ENCODE measurements at regions not wholly inside any gene's neighbourhood (a gene's known extent, or its start where the extent isn't known, plus 50 kb on each side); places are given as distances from the start of the nearest gene placed in this dataset.

GRCh38 chr9:107708791-107709190 is 219.2 kb upstream of the KLF4 start:
- peak; percentile 9 to 14 for DNase-seq
- TF ChIP-seq GATA1 (IDR thresholded peaks at IDR 0.05; ENCODE audit: low read depth, low read length) (no peak), POLR2A (IDR thresholded peaks at IDR 0.05; ENCODE audit: low read length) (no peak)

GRCh38 chr9:107707915-107708441 is 218.4 kb upstream of the KLF4 start:
- peak; percentile 33 to 43 for DNase-seq
- TF ChIP-seq POLR2A (IDR thresholded peaks at IDR 0.05; ENCODE audit: low read length) (no peak), GATA1 (IDR thresholded peaks at IDR 0.05; ENCODE audit: low read depth, low read length) (no peak)

DNA sequence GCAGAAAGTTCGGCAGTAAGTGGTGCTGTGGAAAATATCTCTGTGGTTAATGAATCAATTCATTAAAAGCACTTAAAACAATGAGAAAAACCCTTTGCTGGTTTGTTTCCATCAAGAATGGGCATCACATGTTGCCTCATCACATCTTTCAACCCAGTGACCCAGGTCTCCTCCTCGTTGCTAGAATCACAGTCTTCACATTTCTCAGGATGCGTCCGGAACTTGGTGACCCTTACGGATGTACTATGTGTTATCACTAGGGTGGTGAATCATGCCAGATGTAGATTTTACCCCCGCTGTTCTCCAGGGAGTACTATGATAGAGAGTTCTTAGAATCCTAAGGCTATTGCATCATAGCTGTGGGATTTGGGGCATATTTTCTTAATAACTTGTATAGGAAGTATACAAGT is 217.9 kb upstream of the KLF4 start:
- no peak for TF ChIP-seq GATA1 (IDR thresholded peaks at IDR 0.05; ENCODE audit: low read depth, low read length)
- DNase-seq: no peak

DNA sequence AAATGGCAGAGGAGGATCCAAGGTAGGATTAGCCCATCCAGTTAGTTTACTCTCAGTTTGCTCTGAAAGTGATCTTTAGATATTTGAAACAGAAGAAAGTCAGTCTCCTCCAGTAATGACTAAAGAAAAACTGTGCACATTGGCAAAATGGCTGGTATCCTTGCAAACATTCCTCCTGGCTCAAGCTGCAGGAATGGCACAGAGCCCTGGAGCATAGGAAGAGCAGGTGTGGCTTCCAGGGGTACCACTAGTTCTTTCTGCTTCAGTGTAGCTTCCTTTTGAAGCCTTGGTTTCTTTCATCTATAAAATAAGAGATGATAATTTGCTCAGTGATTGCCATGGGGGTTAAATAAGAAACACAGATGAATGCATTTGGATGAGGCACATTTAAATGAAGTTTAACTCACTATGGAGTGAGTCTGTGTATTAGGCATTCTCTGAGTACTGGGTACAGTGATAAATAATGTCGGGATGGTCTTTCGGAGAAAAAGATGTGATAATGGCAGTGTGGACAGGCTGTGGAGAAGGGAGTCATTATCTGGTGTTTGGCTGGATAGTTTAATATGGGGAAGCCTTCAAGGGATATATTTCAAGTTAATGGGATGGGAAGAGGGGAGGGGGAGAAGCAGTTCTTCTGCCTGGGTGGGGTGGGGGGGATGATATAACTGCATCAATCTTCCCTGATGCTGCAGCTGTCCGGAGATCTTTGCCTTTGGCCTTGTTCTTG is 217.3 kb upstream of the KLF4 start:
- TF ChIP-seq POLR2A (IDR thresholded peaks at IDR 0.05; ENCODE audit: low read length): no peak
- TF ChIP-seq GATA1 (IDR thresholded peaks at IDR 0.05; ENCODE audit: low read depth, low read length): no peak
- no peak for DNase-seq

DNA sequence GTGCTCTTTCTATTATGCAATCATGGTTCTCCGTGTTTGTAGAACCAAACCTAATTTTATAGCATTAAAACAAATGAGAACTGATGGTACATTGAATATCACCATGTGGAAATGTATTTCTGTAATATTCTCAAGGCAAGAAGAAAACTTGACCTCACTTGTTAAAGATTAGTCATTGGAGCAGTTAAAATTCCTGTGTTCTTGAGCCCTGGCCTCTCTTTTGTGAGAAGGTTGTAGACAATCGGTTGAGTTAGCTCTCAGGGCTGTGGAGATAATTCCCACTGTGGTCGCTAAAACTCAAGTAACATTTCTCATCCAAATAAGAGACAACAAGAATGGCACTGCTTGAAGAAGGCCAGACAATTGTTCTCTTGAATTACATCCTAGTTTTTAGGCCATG is 216.0 kb upstream of the KLF4 start:
- DNase-seq: no peak
- TF ChIP-seq POLR2A (IDR thresholded peaks at IDR 0.05; ENCODE audit: low read length) (no peak), GATA1 (IDR thresholded peaks at IDR 0.05; ENCODE audit: low read depth, low read length) (no peak)

GRCh38 chr9:107704774-107705173 is 215.2 kb upstream of the KLF4 start:
- no peak for DNase-seq
- no peak for TF ChIP-seq POLR2A (IDR thresholded peaks at IDR 0.05; ENCODE audit: low read length)
- no peak for TF ChIP-seq GATA1 (IDR thresholded peaks at IDR 0.05; ENCODE audit: low read depth, low read length)

DNA sequence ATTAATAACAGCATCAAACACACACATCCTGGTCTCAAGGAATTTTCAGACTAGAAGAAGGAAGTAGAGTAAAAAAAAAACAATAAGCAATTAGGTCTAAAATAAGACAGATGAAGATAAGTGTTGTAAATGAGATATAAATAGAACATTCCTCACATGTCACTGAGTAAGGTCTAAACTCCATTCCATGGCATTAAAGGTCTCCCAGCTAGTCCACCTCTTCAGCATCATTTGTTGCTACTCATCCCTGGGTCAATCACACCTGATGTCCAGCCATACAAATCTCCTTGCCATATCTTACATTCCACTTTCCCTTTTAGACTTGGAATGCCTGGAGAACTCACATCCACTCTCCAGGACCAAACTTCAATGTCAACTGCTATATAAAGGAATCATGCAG is 214.1 kb upstream of the KLF4 start:
- no peak for DNase-seq
- no peak for TF ChIP-seq POLR2A (IDR thresholded peaks at IDR 0.05; ENCODE audit: low read length)
- no peak for TF ChIP-seq GATA1 (IDR thresholded peaks at IDR 0.05; ENCODE audit: low read depth, low read length)

DNA sequence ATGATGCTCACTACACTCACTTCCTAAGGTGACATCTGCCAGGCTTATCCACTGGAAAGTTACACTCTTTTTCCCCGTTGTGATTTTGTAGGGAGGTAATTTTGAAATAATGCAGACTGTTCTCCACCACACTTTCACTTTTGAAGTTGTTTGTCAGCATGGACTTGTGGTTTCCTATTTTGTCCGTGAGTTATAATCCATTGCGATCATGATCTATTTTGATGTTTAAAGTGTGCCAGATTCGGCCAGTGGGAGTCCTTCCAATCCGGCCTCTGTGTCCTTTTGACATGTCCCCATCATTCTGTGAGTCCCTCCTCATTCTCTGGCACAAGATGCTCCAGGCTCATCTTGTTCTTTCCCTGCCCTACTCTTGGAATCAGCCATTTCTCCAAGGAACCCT is 211.3 kb upstream of the KLF4 start:
- no peak for DNase-seq
- TF ChIP-seq GATA1 (IDR thresholded peaks at IDR 0.05; ENCODE audit: low read depth, low read length) (no peak), POLR2A (IDR thresholded peaks at IDR 0.05; ENCODE audit: low read length) (no peak)

- no peak for TF ChIP-seq GATA1 (IDR thresholded peaks at IDR 0.05; ENCODE audit: low read depth, low read length)
- no peak for DNase-seq
Observed at GRCh38 chr9:107699231-107699630, 209.7 kb upstream of the KLF4 start.

- no peak for DNase-seq
- no peak for TF ChIP-seq POLR2A (IDR thresholded peaks at IDR 0.05; ENCODE audit: low read length)
- TF ChIP-seq GATA1 (IDR thresholded peaks at IDR 0.05; ENCODE audit: low read depth, low read length): no peak
Observed at GRCh38 chr9:107698779-107699178, 209.2 kb upstream of the KLF4 start.

DNA sequence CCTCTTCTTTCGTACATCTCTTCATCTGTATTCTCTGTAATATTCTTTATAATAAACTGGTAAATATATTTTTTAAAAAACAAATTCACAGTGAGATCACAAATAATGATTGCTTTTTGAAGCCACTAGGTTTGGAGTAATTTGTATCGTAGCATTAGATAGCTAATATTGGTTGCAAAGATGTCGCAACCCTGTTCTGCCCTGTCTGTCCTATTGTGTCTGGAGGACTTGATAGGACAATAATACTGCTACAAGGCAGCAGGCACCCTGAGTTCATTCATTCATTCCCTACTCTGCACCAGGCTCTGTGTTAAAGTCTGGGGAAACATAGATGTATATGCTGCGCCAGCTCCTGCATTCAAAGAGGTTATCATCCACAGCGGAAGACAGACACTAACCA is 206.7 kb upstream of the KLF4 start:
- no peak for TF ChIP-seq GATA1 (IDR thresholded peaks at IDR 0.05; ENCODE audit: low read depth, low read length)
- TF ChIP-seq POLR2A (IDR thresholded peaks at IDR 0.05; ENCODE audit: low read length): no peak
- DNase-seq: no peak

GRCh38 chr9:107694390-107694789 is 204.8 kb upstream of the KLF4 start:
- no peak for TF ChIP-seq POLR2A (IDR thresholded peaks at IDR 0.05; ENCODE audit: low read length)
- no peak for TF ChIP-seq GATA1 (IDR thresholded peaks at IDR 0.05; ENCODE audit: low read depth, low read length)

DNA sequence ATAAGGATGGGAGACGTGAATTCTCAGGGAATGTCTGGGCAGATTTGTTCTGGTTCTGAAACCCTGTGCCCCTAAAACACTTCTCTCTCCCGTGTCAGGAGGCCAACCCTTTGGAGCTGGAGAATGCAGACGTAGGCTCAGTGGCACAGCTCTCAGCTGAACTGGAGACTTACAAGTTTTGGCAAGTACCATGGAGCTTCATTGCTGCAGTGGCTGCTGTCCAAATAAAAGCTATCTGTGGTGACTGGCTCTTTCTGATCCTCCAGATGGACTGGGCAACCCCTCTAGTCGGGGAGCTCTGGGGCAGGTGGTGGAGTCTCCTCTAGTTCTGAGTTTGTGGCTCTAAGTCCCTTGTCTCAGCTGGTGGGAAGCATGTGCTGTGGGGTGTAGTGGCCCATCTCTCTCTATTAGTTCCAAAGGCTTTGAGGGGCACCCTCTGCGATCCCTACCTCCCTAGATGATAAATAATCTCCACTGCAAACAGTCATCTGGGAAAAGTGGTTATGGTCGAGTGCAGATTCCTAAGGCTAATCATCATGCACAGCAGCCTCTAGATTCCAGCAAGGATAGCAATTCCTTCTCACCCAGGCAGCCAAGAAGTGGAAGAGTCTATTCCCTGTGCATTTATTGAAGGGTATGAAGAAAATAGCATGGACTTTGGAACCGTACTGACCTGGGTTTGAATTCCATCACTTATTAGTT is 204.2 kb upstream of the KLF4 start:
- DNase-seq: no peak
- TF ChIP-seq POLR2A (IDR thresholded peaks at IDR 0.05; ENCODE audit: low read length) (no peak), GATA1 (IDR thresholded peaks at IDR 0.05; ENCODE audit: low read depth, low read length) (no peak)

More at GRCh38 chr9:107694390-107694789, 204.8 kb upstream of the KLF4 start:
- DNase-seq: no peak

DNA sequence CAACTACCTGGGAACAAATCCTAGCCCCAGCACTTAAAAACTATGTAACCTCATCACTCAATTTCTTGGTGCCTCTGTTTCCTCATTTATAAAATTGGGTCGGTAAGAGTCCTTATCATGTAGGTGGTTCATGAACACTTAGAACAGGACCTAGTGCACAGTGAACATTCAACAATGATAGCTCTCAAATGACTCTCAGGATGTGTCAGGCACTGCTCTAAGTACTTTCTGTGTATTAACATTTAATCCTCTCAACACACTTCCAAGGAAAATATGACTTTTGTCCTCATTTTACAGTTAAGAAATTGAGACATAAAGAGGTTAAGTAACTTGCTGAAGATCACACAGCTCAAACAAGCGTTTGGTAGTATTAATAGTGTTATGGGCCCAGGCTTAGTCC is 202.1 kb upstream of the KLF4 start:
- no peak for DNase-seq
- TF ChIP-seq GATA1 (IDR thresholded peaks at IDR 0.05; ENCODE audit: low read depth, low read length) (no peak), POLR2A (IDR thresholded peaks at IDR 0.05; ENCODE audit: low read length) (no peak)

DNA sequence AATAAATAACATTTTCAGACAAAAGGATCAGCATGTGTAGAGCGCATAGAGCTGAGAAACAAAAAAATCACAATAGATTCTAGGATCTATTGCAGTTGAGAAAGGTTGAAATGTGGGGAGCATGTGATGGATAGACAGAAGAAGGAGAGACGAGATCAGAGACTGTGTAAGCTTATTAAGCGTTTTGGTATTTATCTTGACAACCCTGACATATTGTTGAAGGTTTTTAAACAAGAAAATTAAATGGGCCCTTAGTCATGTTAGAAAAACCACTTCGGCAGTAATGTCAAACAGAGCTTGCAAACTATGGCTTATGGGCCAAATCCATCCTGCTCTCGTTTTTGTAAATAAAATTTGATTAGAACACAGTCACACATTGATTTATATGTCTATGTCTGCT is 200.5 kb upstream of the KLF4 start:
- DNase-seq: no peak
- TF ChIP-seq POLR2A (IDR thresholded peaks at IDR 0.05; ENCODE audit: low read length) (no peak), GATA1 (IDR thresholded peaks at IDR 0.05; ENCODE audit: low read depth, low read length) (no peak)

All from erythroblast (primary cell).